Keratinocyte (primary cell): ENCODE measurements at regions not wholly inside any gene's neighbourhood (a gene's known extent, or its start where the extent isn't known, plus 50 kb on each side); places are given as distances from the start of the nearest gene placed in this dataset.

Source experiments
- DNase-seq: peaks from one replicate; pipeline ENCODE4 v3.0.0-alpha.2; 2011; ENCODE audit warnings: low read depth, missing footprints, low spot score
- FAIRE-seq: peaks from 2 replicates; lab custom pipeline; 2011; peaks lifted over from hg19 to GRCh38; lab: Jason Lieb, UNC
- H2AFZ ChIP-seq: 2 replicates; pipeline ENCODE4 v1.6.0; 2012; ENCODE audit warnings: low read length, control low read depth, inconsistent platforms; ENCODE audit not compliant: control insufficient read depth
- H3K27ac ChIP-seq: 2 replicates; pipeline ENCODE4 v1.5.1; 2011; ENCODE audit warnings: low read length; ENCODE audit not compliant: control insufficient read depth, insufficient read depth
- H3K27me3 ChIP-seq: 3 replicates; pipeline ENCODE4 v1.6.0; 2011; ENCODE audit warnings: low read length; ENCODE audit not compliant: control insufficient read depth, insufficient read depth; ENCODE audit errors: extremely low read depth
- H3K36me3 ChIP-seq, 2 experiments: 2 replicates in 1 of 2; 3 replicates in 1 of 2; pipeline ENCODE4 v1.5.1; 2011; ENCODE audit warnings: low read length in 2 of 2, mild to moderate bottlenecking in 1 of 2; ENCODE audit not compliant: control insufficient read depth in 2 of 2, insufficient read depth in 2 of 2; ENCODE audit errors: extremely low read depth in 1 of 2
- H3K4me1 ChIP-seq: 3 replicates; pipeline ENCODE4 v1.5.1; 2011; ENCODE audit warnings: low read length; ENCODE audit not compliant: control insufficient read depth, insufficient read depth; ENCODE audit errors: extremely low read depth
- H3K4me2 ChIP-seq: 3 replicates; pipeline ENCODE4 v1.6.0; 2011; ENCODE audit warnings: low read depth, low read length; ENCODE audit not compliant: control insufficient read depth, insufficient read depth; ENCODE audit errors: extremely low read depth
- H3K4me3 ChIP-seq, 3 experiments: fragments of 200-600 bp in 1 of 3; sonication (generic) in 1 of 3; 2 replicates in 2 of 3; 3 replicates in 1 of 3; pipeline ENCODE4 v1.5.1; 2011 to 2016; ENCODE audit warnings: low read length in 3 of 3, mild to moderate bottlenecking in 3 of 3, control low read depth in 2 of 3, inconsistent platforms in 1 of 3, low read depth in 1 of 3, mixed read lengths in 1 of 3, mixed run types in 1 of 3, moderate library complexity in 1 of 3; ENCODE audit not compliant: control insufficient read depth in 2 of 3, insufficient read depth in 2 of 3; ENCODE audit errors: extremely low read depth in 1 of 3
- H3K79me2 ChIP-seq: 2 replicates; pipeline ENCODE4 v1.6.0; 2012; ENCODE audit warnings: low read length; ENCODE audit not compliant: control insufficient read depth, insufficient read depth
- H3K9ac ChIP-seq: 3 replicates; pipeline ENCODE4 v1.6.0; 2011; ENCODE audit warnings: low read length; ENCODE audit not compliant: control insufficient read depth, insufficient read depth; ENCODE audit errors: extremely low read depth
- H3K9me1 ChIP-seq: 3 replicates; pipeline ENCODE4 v1.6.0; 2011; ENCODE audit warnings: low read length; ENCODE audit not compliant: control insufficient read depth, insufficient read depth; ENCODE audit errors: extremely low read depth
- H3K9me3 ChIP-seq: 2 replicates; pipeline ENCODE4 v1.5.1; 2012; ENCODE audit warnings: low read depth, low read length; ENCODE audit not compliant: control insufficient read depth
- H4K20me1 ChIP-seq: 3 replicates; pipeline ENCODE4 v1.6.0; 2011; ENCODE audit warnings: low read length; ENCODE audit not compliant: control insufficient read depth, insufficient read depth; ENCODE audit errors: extremely low read depth
- CTCF ChIP-seq, 3 experiments: IDR thresholded peaks in 1 of 3; conservative IDR thresholded peaks in 1 of 3; optimal IDR thresholded peaks in 1 of 3; 2 replicates in 2 of 3; 3 replicates in 1 of 3; pipeline versions ENCODE3 to v1.5.1; 2011; ENCODE audit warnings: low read length in 3 of 3, mild to moderate bottlenecking in 3 of 3, moderate library complexity in 2 of 3, control low read depth in 1 of 3, inconsistent platforms in 1 of 3; ENCODE audit not compliant: insufficient read depth in 2 of 3; ENCODE audit errors: extremely low read depth in 1 of 3
- EZH2 ChIP-seq: IDR thresholded peaks from one replicate; pipeline ENCODE4 v1.6.1; 2012; ENCODE audit warnings: inconsistent platforms, mild to moderate bottlenecking, low read length, moderate library complexity
- dilution Hi-C: fragments of 300-500 bp; cut with MboI; formaldehyde crosslinking; loops from one replicate; pipeline ENCODE4 v1.7.0; 2020; ENCODE audit warnings: low sequenced_read_pairs; ENCODE audit not compliant: extremely low pct_ligation_motif_present

- H3K4me2 ChIP-seq: no peak overlapping the region
- H3K9me3 ChIP-seq: no peaks in the 10 kb centered on the region
- H3K4me1 ChIP-seq: peaks cover 5% of the 10 kb centered on the region
- H3K27ac ChIP-seq: no peak overlapping the region
- no peaks in the 10 kb centered on the region for H3K27me3 ChIP-seq
- dilution Hi-C loops: no loop called here
- no peaks in the 10 kb centered on the region for H3K9me1 ChIP-seq
- H3K36me3 ChIP-seq: no peaks in the 10 kb centered on the region
- FAIRE-seq: no peak
- H2AFZ ChIP-seq: no peak overlapping the region
- H3K79me2 ChIP-seq: no peaks in the 10 kb centered on the region
- no peaks in the 10 kb centered on the region for H4K20me1 ChIP-seq
- H3K9ac ChIP-seq: no peak overlapping the region
- TF ChIP-seq EZH2: no peak
- TF ChIP-seq CTCF (optimal IDR thresholded peaks at IDR 0.05 in 1 of 3, IDR thresholded peaks at IDR 0.05 in 1 of 3, conservative IDR thresholded peaks at IDR 0.05 in 1 of 3; ENCODE audit: extremely low read depth in 1 of 3, insufficient read depth in 2 of 3, low read length in 3 of 3): no peak
- DNase-seq: no peak
- no peak overlapping the region for H3K4me3 ChIP-seq
Observed at GRCh38 chr2:64795024-64795592, 141.4 kb upstream of the SERTAD2 start.

- Histone ChIP-seq H3K27ac (no peak overlapping the region), H3K9me1 (no peaks in the 10 kb centered on the region), H3K9ac (no peak overlapping the region), H3K4me2 (no peak overlapping the region), H2AFZ (no peak overlapping the region), H3K27me3 (no peaks in the 10 kb centered on the region), H3K9me3 (no peaks in the 10 kb centered on the region), H3K4me1 (peaks cover 5% of the 10 kb centered on the region), H3K4me3 (no peak overlapping the region), H3K79me2 (no peaks in the 10 kb centered on the region), H3K36me3 (no peaks in the 10 kb centered on the region), H4K20me1 (no peaks in the 10 kb centered on the region)
- DNase-seq (no peak), FAIRE-seq (no peak)
- dilution Hi-C loops: no loop called here
- TF ChIP-seq CTCF (optimal IDR thresholded peaks at IDR 0.05 in 1 of 3, IDR thresholded peaks at IDR 0.05 in 1 of 3, conservative IDR thresholded peaks at IDR 0.05 in 1 of 3; ENCODE audit: extremely low read depth in 1 of 3, insufficient read depth in 2 of 3, low read length in 3 of 3): no peak
Observed at GRCh38 chr2:64796926-64797325, 143.2 kb upstream of the SERTAD2 start.
